GM21515 (cell line): ENCODE measurements at regions not wholly inside any gene's neighbourhood (a gene's known extent, or its start where the extent isn't known, plus 50 kb on each side); places are given as distances from the start of the nearest gene placed in this dataset.

Experiments used
- ATAC-seq: cut with Tn5 transposase; IDR thresholded peaks from one replicate; pipeline ENCODE4 v1.9.1; 2021; ENCODE audit not compliant: unreplicated experiment

- no peak for ATAC-seq
Observed at GRCh38 chr16:79691007-79691406, 90.5 kb upstream of the MAF start.

- no peak for ATAC-seq
Observed at GRCh38 chr16:79690159-79690558, 89.6 kb upstream of the MAF start.

- ATAC-seq, result no peak
Observed at GRCh38 chr16:79687249-79688130, 87.0 kb upstream of the MAF start.

- ATAC-seq, result no peak
Observed at GRCh38 chr16:79685871-79686270, 85.3 kb upstream of the MAF start.

GRCh38 chr16:79679334-79679733, 78.8 kb upstream of the MAF start:
- ATAC-seq, result no peak

- ATAC-seq, result no peak
Observed at GRCh38 chr16:79677799-79678530, 77.4 kb upstream of the MAF start.

GRCh38 chr16:79673635-79674034, 73.1 kb upstream of the MAF start:
- ATAC-seq, result no peak

GRCh38 chr16:79672524-79672923, 72.0 kb upstream of the MAF start:
- no peak for ATAC-seq

GRCh38 chr16:79668502-79668901, 68.0 kb upstream of the MAF start:
- no peak for ATAC-seq

- ATAC-seq, result no peak
Observed at GRCh38 chr16:79665970-79666369, 65.4 kb upstream of the MAF start.

GRCh38 chr16:79664407-79664806, 63.9 kb upstream of the MAF start:
- ATAC-seq, result no peak

GRCh38 chr16:79662669-79663313, 62.3 kb upstream of the MAF start:
- ATAC-seq, result no peak

GRCh38 chr16:79662122-79662521, 61.6 kb upstream of the MAF start:
- no peak for ATAC-seq

- ATAC-seq, result no peak
Observed at GRCh38 chr16:79661578-79661977, 61.0 kb upstream of the MAF start.

- no peak for ATAC-seq
Observed at GRCh38 chr16:79659344-79659743, 58.8 kb upstream of the MAF start.

GRCh38 chr16:79658301-79659033, 57.9 kb upstream of the MAF start:
- ATAC-seq, result no peak

GRCh38 chr16:79656553-79657115, 56.1 kb upstream of the MAF start:
- ATAC-seq, result no peak

GRCh38 chr16:79653373-79653891, 52.9 kb upstream of the MAF start:
- no peak for ATAC-seq

GRCh38 chr16:79651363-79651762, 50.8 kb upstream of the MAF start:
- ATAC-seq, result no peak
